ENCODE measurements at regions not wholly inside any gene's neighbourhood (a gene's known extent, or its start where the extent isn't known, plus 50 kb on each side); places are given as distances from the start of the nearest gene placed in this dataset.

- no peak for TF ChIP-seq CTCF (IDR thresholded peaks at IDR 0.05; ENCODE audit: insufficient read depth, low read depth, low read length)
- TF ChIP-seq EZH2 (IDR thresholded peaks at IDR 0.05; ENCODE audit: insufficient read depth, low read length): no peak
These were observed 382.0 kb downstream of the LNPK start for GRCh38 chr2:175620106-175620505.
